GM19455 (cell line): ENCODE measurements at regions not wholly inside any gene's neighbourhood (a gene's known extent, or its start where the extent isn't known, plus 50 kb on each side); places are given as distances from the start of the nearest gene placed in this dataset.
"Not testable (repeated sequence)": the region's sequence is repeated elsewhere in the genome, so short reads cannot be mapped to it uniquely, and the experiment has no call there.

Source experiments
- ATAC-seq: cut with Tn5 transposase; IDR thresholded peaks from one replicate; pipeline ENCODE4 v1.9.1; 2021; ENCODE audit not compliant: unreplicated experiment

GRCh38 chr2:187679454-187679853, 125.2 kb upstream of the TFPI start:
- no peak for ATAC-seq

- no peak for ATAC-seq
Measured at GRCh38 chr2:187684174-187684573, 129.9 kb upstream of the TFPI start.

- no peak for ATAC-seq
Measured at GRCh38 chr2:187686416-187687024, 132.3 kb upstream of the TFPI start.

- no peak for ATAC-seq
Measured at GRCh38 chr2:187687585-187687984, 133.3 kb upstream of the TFPI start.

- no peak for ATAC-seq
Measured at GRCh38 chr2:187689372-187689771, 135.1 kb upstream of the TFPI start.

GRCh38 chr2:187693923-187694322, 139.7 kb upstream of the TFPI start:
- ATAC-seq, result no peak

GRCh38 chr2:187696644-187697043, 142.4 kb upstream of the TFPI start:
- ATAC-seq, result not testable (repeated sequence)

GRCh38 chr2:187698374-187699110, 144.3 kb upstream of the TFPI start:
- no peak for ATAC-seq

- no peak for ATAC-seq
Measured at GRCh38 chr2:187702157-187702556, 147.9 kb upstream of the TFPI start.

- ATAC-seq, result no peak
Measured at GRCh38 chr2:187708272-187708671, 154.0 kb upstream of the TFPI start.

GRCh38 chr2:187709065-187709464, 154.8 kb upstream of the TFPI start:
- ATAC-seq, result no peak

GRCh38 chr2:187710791-187711521, 156.7 kb upstream of the TFPI start:
- ATAC-seq, result no peak

- ATAC-seq, result no peak
Measured at GRCh38 chr2:187715590-187715989, 161.4 kb upstream of the TFPI start.

GRCh38 chr2:187716301-187716700, 162.1 kb upstream of the TFPI start:
- ATAC-seq, result no peak

- no peak for ATAC-seq
Measured at GRCh38 chr2:187718092-187718491, 163.9 kb upstream of the TFPI start.

GRCh38 chr2:187719510-187719909, 165.3 kb upstream of the TFPI start:
- no peak for ATAC-seq

- ATAC-seq, result no peak
Measured at GRCh38 chr2:187748958-187749357, 194.7 kb upstream of the TFPI start.

GRCh38 chr2:187749804-187750431, 195.7 kb upstream of the TFPI start:
- ATAC-seq, result no peak

GRCh38 chr2:187768995-187769394, 214.8 kb upstream of the TFPI start:
- ATAC-seq, result no peak

GRCh38 chr2:187769437-187769836, 215.2 kb upstream of the TFPI start:
- ATAC-seq, result no peak

GRCh38 chr2:187774551-187775071, 220.4 kb upstream of the TFPI start:
- ATAC-seq, result no peak
